K562 (cell line): ENCODE measurements at regions not wholly inside any gene's neighbourhood (a gene's known extent, or its start where the extent isn't known, plus 50 kb on each side); places are given as distances from the start of the nearest gene placed in this dataset.

Source experiments
- AFF1 ChIP-seq, 2 experiments: fragments of 450-650 bp; IDR thresholded peaks; 2 replicates each; pipeline ENCODE4 v1.6.1; 2018; ENCODE audit warnings: mild to moderate bottlenecking in 2 of 2, low read depth in 1 of 2; ENCODE audit not compliant: partially characterized antibody in 2 of 2
- CREB5 ChIP-seq: fragments of 250-450 bp; sonication (Bioruptor Pico); IDR thresholded peaks from 2 replicates; pipeline ENCODE4 v1.5.0; 2020; ENCODE audit warnings: mild to moderate bottlenecking
- KLF10 ChIP-seq: fragments of 250-450 bp; sonication (Bioruptor Pico); IDR thresholded peaks from 2 replicates; pipeline ENCODE4 v1.6.1; 2021; ENCODE audit warnings: matching md5 sums
- MEIS2 ChIP-seq: fragments of 450-650 bp; IDR thresholded peaks from 2 replicates; pipeline ENCODE4 v1.6.1; 2014; ENCODE audit warnings: mild to moderate bottlenecking; ENCODE audit not compliant: partially characterized antibody
- MIER1 ChIP-seq: fragments of 450-650 bp; IDR thresholded peaks from 2 replicates; pipeline ENCODE4 v1.6.1; 2016; ENCODE audit warnings: antibody characterized with exemption, mild to moderate bottlenecking, low read depth
- NCOA6 ChIP-seq: fragments of 450-650 bp; IDR thresholded peaks from 2 replicates; pipeline ENCODE4 v1.6.1; 2017; ENCODE audit warnings: mild to moderate bottlenecking
- NFIC ChIP-seq: fragments of 450-650 bp; IDR thresholded peaks from 2 replicates; pipeline ENCODE4 v1.6.1; 2017; ENCODE audit warnings: mild to moderate bottlenecking, inconsistent platforms
- NR3C1 ChIP-seq: sonication (generic); formaldehyde crosslinking; IDR thresholded peaks from 2 replicates; pipeline ENCODE4 v1.8.1; 2022; ENCODE audit warnings: missing genetic modification reagents
- POLR2H ChIP-seq: IDR thresholded peaks from 2 replicates; pipeline ENCODE4 v1.6.1; 2016; ENCODE audit warnings: missing genetic modification characterization, low read depth, mild to moderate bottlenecking, control low read depth, missing compliant biosample characterization, moderate library complexity
- RERE ChIP-seq: sonication (generic); formaldehyde crosslinking; IDR thresholded peaks from 2 replicates; pipeline ENCODE4 v1.8.0; 2023; ENCODE audit warnings: missing genetic modification reagents, mild to moderate bottlenecking, borderline replicate concordance
- TSHZ1 ChIP-seq: fragments of 250-450 bp; sonication (Bioruptor Pico); IDR thresholded peaks from 2 replicates; pipeline ENCODE4 v1.4.0; 2020; ENCODE audit warnings: mild to moderate bottlenecking, moderate library complexity
- ZNF124 ChIP-seq: sonication (generic); formaldehyde crosslinking; IDR thresholded peaks from 2 replicates; pipeline ENCODE4 v1.8.1; 2022; ENCODE audit warnings: missing genetic modification reagents

GRCh38 chr16:6016530-6017184, 919.1 kb upstream of the EEF2KMT start (continued):
- TF ChIP-seq AFF1 (IDR thresholded peaks at IDR 0.05; ENCODE audit: low read depth in 1 of 2, partially characterized antibody in 2 of 2) (no peak), RERE (CRISPR knock-in tag) (no peak), KLF10 (CRISPR knock-in tag) (no peak), MEIS2 (peak; percentile 72), POLR2H (tag) (no peak), ZNF124 (CRISPR knock-in tag) (no peak), CREB5 (CRISPR knock-in tag) (no peak), NR3C1 (CRISPR knock-in tag) (no peak), TSHZ1 (CRISPR knock-in tag) (no peak), NFIC (no peak), MIER1 (peak; percentile 79; the same call in 1 of the 2 replicates), NCOA6 (no peak)
